HG02981 (cell line): ENCODE measurements at regions not wholly inside any gene's neighbourhood (a gene's known extent, or its start where the extent isn't known, plus 50 kb on each side); places are given as distances from the start of the nearest gene placed in this dataset.
"Not testable (repeated sequence)": the region's sequence is repeated elsewhere in the genome, so short reads cannot be mapped to it uniquely, and the experiment has no call there.

ENCODE experiments used
- ATAC-seq: cut with Tn5 transposase; IDR thresholded peaks from one replicate; pipeline ENCODE4 v1.9.1; 2021; ENCODE audit warnings: mild to moderate bottlenecking, moderate library complexity; ENCODE audit not compliant: unreplicated experiment

DNA sequence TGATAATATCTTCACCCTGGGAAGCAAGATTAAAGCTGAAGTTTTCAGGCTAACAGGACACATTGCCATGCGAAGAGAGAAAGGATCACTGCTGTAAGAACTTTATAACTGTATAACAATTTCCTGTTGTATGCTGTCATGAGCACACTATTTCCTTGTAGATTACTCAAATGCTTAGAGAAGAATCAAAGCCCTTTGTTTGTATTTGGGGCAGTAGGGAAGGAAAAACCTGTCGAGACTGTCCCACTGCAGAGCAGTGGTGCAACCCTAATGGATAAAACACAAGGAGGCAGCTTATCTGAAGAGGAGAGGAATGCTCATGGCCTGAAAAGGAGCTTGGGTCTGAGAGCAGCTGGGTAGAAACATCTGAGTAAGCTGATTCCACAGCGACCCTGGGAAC is 327.7 kb upstream of the NPSR1 start:
- no peak for ATAC-seq

DNA sequence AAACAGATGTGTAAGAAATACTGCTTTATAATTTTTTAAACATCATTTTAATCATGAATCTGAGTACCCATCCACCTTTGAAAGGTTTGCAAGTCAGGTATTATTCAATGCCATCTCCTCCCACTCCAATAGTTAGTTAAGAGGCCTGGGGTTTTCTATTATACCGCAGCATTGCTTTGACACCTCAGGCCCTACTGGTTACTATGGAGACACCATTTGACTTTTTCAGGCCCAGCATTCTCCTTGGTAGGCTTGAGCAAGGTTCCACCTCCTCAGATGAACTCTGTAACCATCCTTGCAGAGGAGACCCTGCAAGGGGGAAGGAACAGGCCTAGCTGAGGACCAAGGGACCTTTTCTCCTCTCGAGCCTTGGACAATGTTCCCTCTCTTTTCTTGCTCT is 326.9 kb upstream of the NPSR1 start:
- no peak for ATAC-seq

DNA sequence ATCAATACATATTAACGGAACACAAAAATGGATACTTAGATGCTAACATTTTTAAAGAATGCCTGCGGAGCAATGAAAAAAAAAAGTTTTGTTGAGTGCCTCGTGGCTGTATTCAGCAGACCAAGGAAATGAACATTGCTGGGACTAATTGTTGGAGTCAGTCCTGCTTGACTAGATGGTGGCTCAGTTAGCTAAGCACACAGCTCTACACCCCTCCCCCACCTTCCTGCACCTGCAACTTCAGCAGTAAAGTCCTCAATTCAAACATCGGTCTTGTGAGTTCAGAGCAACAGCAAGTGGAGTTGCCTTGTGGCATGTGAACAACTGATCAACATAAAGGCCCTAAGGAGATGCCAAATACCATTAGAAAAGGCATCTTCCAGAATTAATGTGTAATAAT is 326.0 kb upstream of the NPSR1 start:
- ATAC-seq: no peak

DNA sequence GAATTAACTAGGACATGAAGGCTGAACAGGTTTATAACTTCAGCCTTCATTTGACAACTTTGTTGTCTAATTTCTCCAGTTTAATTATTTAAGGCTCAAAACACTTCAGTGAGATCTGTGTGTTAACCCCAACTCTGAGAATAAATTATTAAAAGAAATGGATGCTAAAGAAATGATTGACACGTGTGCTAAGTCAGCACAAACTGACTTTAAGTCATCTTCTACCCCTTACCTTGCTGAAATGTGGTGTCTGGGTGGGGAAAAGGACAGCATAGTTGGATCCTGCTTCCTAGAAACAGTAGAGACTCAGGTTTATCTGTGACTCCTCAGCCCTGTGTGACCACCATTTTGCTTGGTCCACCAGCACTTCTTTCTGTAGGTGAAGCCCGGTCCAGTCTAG is 324.8 kb upstream of the NPSR1 start:
- ATAC-seq: no peak

GRCh38 chr7:34333925-34334324 is 324.1 kb upstream of the NPSR1 start:
- no peak for ATAC-seq

- no peak for ATAC-seq
Observed at GRCh38 chr7:34337163-34337562, 320.9 kb upstream of the NPSR1 start.

- ATAC-seq: no peak
Observed at GRCh38 chr7:34338961-34339526, 319.0 kb upstream of the NPSR1 start.

DNA sequence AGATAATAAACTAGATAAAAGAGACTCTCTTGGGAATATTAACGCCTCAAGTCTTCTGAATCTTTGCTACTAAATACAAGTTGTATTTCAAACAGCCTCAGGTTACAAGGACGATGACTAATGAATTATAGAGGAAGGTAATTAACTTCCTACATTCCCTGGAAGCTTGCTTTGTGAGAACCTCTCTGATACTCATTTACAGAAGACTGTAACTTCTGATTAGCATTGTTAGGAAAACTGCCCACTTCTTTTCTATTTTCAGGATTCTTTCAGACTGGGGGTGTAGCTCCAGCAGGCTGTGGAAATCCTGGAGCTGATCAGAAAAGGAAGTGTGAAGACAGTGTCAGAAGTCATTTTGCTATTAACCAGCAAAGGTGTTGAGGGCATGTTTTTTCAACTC is 316.7 kb upstream of the NPSR1 start:
- ATAC-seq: no peak

GRCh38 chr7:34342387-34342786 is 315.6 kb upstream of the NPSR1 start:
- no peak for ATAC-seq

GRCh38 chr7:34343667-34344066 is 314.4 kb upstream of the NPSR1 start:
- no peak for ATAC-seq

- ATAC-seq: no peak
Observed at GRCh38 chr7:34354011-34354410, 304.0 kb upstream of the NPSR1 start.

GRCh38 chr7:34354899-34355298 is 303.1 kb upstream of the NPSR1 start:
- no peak for ATAC-seq

- ATAC-seq: no peak
Observed at GRCh38 chr7:34357068-34357467, 300.9 kb upstream of the NPSR1 start.

DNA sequence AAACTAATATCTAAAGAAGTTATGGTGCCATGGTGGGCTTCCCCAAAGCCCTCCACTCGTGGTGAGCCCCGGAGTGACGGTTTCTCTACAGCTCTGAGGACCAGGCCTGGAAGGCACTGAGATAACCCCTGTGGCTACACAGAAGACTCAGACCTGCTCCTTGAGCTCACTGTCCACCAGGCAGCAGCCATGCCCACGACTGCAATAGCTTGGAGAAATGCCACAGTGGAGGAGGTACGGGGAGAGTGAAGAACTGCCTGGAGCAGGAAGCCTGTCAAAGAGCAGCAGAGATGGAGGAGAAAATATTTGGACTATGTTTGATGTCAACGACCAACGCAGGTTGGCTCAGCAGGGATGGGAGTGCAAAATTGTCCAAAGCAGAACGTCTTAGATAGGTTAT is 300.1 kb upstream of the NPSR1 start:
- ATAC-seq: no peak

- ATAC-seq: not testable (repeated sequence)
Observed at GRCh38 chr7:34358578-34358977, 299.4 kb upstream of the NPSR1 start.

GRCh38 chr7:34361663-34362250 is 296.3 kb upstream of the NPSR1 start:
- ATAC-seq: no peak

DNA sequence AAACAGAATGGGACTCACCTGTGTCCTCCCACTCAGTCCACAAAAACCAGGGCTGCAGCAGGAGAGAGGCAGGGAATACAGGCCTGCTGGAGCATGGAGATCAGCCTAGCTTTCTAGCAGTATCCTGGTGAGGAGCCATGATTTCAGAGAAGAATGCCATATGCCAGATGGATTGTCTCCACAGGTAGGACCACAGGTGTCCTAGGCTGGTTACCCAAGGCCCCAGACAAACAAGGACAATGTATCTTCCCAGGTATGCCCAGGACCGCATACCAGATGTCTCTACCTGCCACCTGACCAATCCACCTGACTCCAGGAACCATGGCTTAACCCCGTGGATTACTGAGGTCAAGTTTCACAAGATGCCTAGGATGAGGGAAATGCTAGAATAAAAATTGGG is 295.4 kb upstream of the NPSR1 start:
- ATAC-seq: no peak

DNA sequence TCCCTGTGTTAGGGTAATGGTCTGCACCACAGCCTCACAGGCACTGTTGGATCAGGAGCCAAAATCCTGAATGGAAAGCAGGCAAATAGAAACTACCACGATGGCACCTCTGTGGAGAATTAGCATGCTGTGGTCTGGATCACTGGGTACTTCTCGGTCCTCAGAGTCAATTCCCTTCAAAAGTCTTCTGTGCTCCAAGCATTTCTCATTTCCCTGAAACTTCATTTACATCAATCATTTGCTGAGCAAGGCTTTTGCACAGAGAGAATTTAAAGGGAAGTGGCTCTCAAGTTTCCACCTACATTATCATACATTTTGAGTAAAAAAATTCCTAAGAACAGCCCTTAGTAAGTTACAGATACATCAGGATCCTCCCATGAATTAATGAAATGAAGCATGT is 293.9 kb upstream of the NPSR1 start:
- ATAC-seq: no peak

- ATAC-seq: no peak
Observed at GRCh38 chr7:34365011-34365410, 293.0 kb upstream of the NPSR1 start.

- no peak for ATAC-seq
Observed at GRCh38 chr7:34365611-34366010, 292.4 kb upstream of the NPSR1 start.

DNA sequence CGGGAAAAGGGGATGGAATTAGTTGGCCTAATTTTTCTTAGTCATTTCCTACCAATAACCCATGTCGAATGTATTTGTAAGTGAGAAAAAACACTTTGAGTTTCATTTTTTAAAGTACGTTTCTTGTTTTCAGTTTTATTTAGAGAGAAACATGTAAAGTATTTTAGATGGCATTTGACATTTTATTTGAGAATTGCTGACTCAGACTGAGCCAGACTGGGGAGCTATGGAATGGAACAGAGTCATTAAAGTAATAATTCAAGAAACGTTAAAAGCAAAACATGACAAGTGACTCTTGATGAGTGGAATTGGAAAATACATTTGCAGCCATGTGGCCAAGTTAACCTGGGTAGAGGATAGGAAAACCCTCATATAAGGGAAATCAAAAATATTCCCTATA is 286.1 kb upstream of the NPSR1 start:
- ATAC-seq: no peak

GRCh38 chr7:34373940-34374339 is 284.1 kb upstream of the NPSR1 start:
- no peak for ATAC-seq

GRCh38 chr7:34382166-34382893 is 275.7 kb upstream of the NPSR1 start:
- ATAC-seq: no peak
